OCI-LY3 (cell line): ENCODE measurements at regions not wholly inside any gene's neighbourhood (a gene's known extent, or its start where the extent isn't known, plus 50 kb on each side); places are given as distances from the start of the nearest gene placed in this dataset.
"Not testable (repeated sequence)": the region's sequence is repeated elsewhere in the genome, so short reads cannot be mapped to it uniquely, and the experiment has no call there.

ENCODE experiments used
- H2AFZ ChIP-seq: fragments of 200-600, 300-600 bp; shearing (Covaris generic); 2 replicates; pipeline ENCODE4 v1.6.0; 2014; ENCODE audit warnings: antibody characterized with exemption, low read depth, low read length
- H3K27ac ChIP-seq: fragments of 200-600, 300-600 bp; sonication (generic); 2 replicates; pipeline ENCODE4 v1.5.1; 2014; ENCODE audit warnings: mild to moderate bottlenecking, low read length, moderate library complexity, mixed read lengths
- H3K27me3 ChIP-seq: fragments of 200-600, 300-600 bp; sonication (generic); 2 replicates; pipeline ENCODE4 v1.6.1; 2014; ENCODE audit warnings: low read depth, low read length, mixed read lengths
- H3K36me3 ChIP-seq: fragments of 200-600, 300-600 bp; sonication (generic); replicated peaks from 2 replicates; pipeline ENCODE3; 2014; ENCODE audit warnings: low read depth, low read length, mixed read lengths
- H3K4me1 ChIP-seq: fragments of 300-600, 200-600 bp; sonication (generic); 2 replicates; pipeline ENCODE4 v1.6.1; 2014; ENCODE audit warnings: low read length, mixed read lengths
- H3K4me2 ChIP-seq: fragments of 200-600, 300-600 bp; sonication (generic); 2 replicates; pipeline ENCODE4 v1.6.1; 2014; ENCODE audit warnings: low read length, mixed read lengths
- H3K4me3 ChIP-seq: fragments of 300-600, 200-600 bp; sonication (generic); 2 replicates; pipeline ENCODE4 v1.5.1; 2014; ENCODE audit warnings: antibody characterized with exemption, mild to moderate bottlenecking, low read length, moderate library complexity
- H3K79me2 ChIP-seq: fragments of 300-600, 200-600 bp; shearing (Covaris generic); 2 replicates; pipeline ENCODE4 v1.6.1; 2014; ENCODE audit warnings: mild to moderate bottlenecking, low read length, mixed read lengths
- H3K9ac ChIP-seq: fragments of 300-600, 200-600 bp; shearing (Covaris generic); 2 replicates; pipeline ENCODE4 v1.6.0; 2014; ENCODE audit warnings: mild to moderate bottlenecking, low read length, moderate library complexity
- H3K9me3 ChIP-seq: fragments of 200-600, 300-600 bp; shearing (Covaris generic); 2 replicates; pipeline ENCODE4 v1.6.1; 2014; ENCODE audit warnings: low read length, mixed read lengths; ENCODE audit not compliant: insufficient read depth
- H4K20me1 ChIP-seq: fragments of 200-600, 300-600 bp; sonication (generic); 2 replicates; pipeline ENCODE4 v1.6.1; 2016; ENCODE audit warnings: low read length, mixed read lengths; ENCODE audit not compliant: insufficient read depth
- CTCF ChIP-seq: fragments of 200-600, 300-600 bp; sonication (generic); IDR thresholded peaks from 2 replicates; pipeline ENCODE4 v1.5.1; 2014; ENCODE audit warnings: antibody characterized with exemption, low read length, low read depth
- EZH2phosphoT487 ChIP-seq: fragments of 200-600 bp; shearing (Covaris generic); IDR thresholded peaks from 2 replicates; pipeline ENCODE4 v1.6.1; 2018; ENCODE audit warnings: antibody characterized with exemption, mixed run types, low read depth

GRCh38 chr2:123614596-123614995 is 410.5 kb upstream of the CNTNAP5 start:
- Histone ChIP-seq H2AFZ (no peak overlapping the region), H3K36me3 (no peaks in the 10 kb centered on the region), H3K4me2 (no peak overlapping the region), H3K79me2 (no peaks in the 10 kb centered on the region), H3K27me3 (no peaks in the 10 kb centered on the region), H3K9ac (no peak overlapping the region), H3K27ac (no peak overlapping the region), H3K4me3 (no peak overlapping the region), H3K4me1 (no peaks in the 10 kb centered on the region), H4K20me1 (no peaks in the 10 kb centered on the region), H3K9me3 (no peaks in the 10 kb centered on the region)
- TF ChIP-seq CTCF (no peak), EZH2phosphoT487 (no peak)

GRCh38 chr2:123618642-123619041 is 406.4 kb upstream of the CNTNAP5 start:
- not testable (repeated sequence) for H3K4me2 ChIP-seq, H3K27me3 ChIP-seq, H3K79me2 ChIP-seq, H3K27ac ChIP-seq, H3K9ac ChIP-seq, H3K4me1 ChIP-seq, H3K36me3 ChIP-seq, H4K20me1 ChIP-seq, H2AFZ ChIP-seq, H3K9me3 ChIP-seq, H3K4me3 ChIP-seq

- Histone ChIP-seq H3K9me3 (no peaks in the 10 kb centered on the region), H4K20me1 (no peaks in the 10 kb centered on the region)
Measured at GRCh38 chr2:123624816-123625215, 400.3 kb upstream of the CNTNAP5 start.

GRCh38 chr2:123636232-123636631 is 388.9 kb upstream of the CNTNAP5 start:
- H3K27ac ChIP-seq: no peak overlapping the region
- no peaks in the 10 kb centered on the region for H3K9me3 ChIP-seq
- no peak overlapping the region for H3K4me2 ChIP-seq
- TF ChIP-seq EZH2phosphoT487: no peak
- TF ChIP-seq CTCF: no peak
- H3K27me3 ChIP-seq: no peaks in the 10 kb centered on the region
- no peaks in the 10 kb centered on the region for H3K79me2 ChIP-seq
- no peaks in the 10 kb centered on the region for H4K20me1 ChIP-seq
- H3K4me1 ChIP-seq: no peaks in the 10 kb centered on the region
- H3K9ac ChIP-seq: no peak overlapping the region
- no peaks in the 10 kb centered on the region for H3K36me3 ChIP-seq
- no peak overlapping the region for H2AFZ ChIP-seq
- no peak overlapping the region for H3K4me3 ChIP-seq

More at GRCh38 chr2:123624816-123625215, 400.3 kb upstream of the CNTNAP5 start:
- H3K4me1 ChIP-seq: no peaks in the 10 kb centered on the region
- no peak overlapping the region for H2AFZ ChIP-seq
- no peak overlapping the region for H3K4me2 ChIP-seq
- H3K36me3 ChIP-seq: no peaks in the 10 kb centered on the region
- TF ChIP-seq CTCF: no peak
- no peak for TF ChIP-seq EZH2phosphoT487
- H3K9ac ChIP-seq: no peak overlapping the region
- H3K27me3 ChIP-seq: no peaks in the 10 kb centered on the region
- H3K27ac ChIP-seq: no peak overlapping the region
- H3K79me2 ChIP-seq: no peaks in the 10 kb centered on the region
- H3K4me3 ChIP-seq: no peak overlapping the region

GRCh38 chr2:123640685-123641335 is 384.3 kb upstream of the CNTNAP5 start:
- H3K9ac ChIP-seq: no peak overlapping the region
- no peaks in the 10 kb centered on the region for H3K36me3 ChIP-seq
- no peaks in the 10 kb centered on the region for H3K4me1 ChIP-seq
- H2AFZ ChIP-seq: no peak overlapping the region
- H4K20me1 ChIP-seq: no peaks in the 10 kb centered on the region
- TF ChIP-seq EZH2phosphoT487 (no peak), CTCF (no peak)
- no peak overlapping the region for H3K27ac ChIP-seq
- no peaks in the 10 kb centered on the region for H3K79me2 ChIP-seq
- no peak overlapping the region for H3K4me3 ChIP-seq
- no peaks in the 10 kb centered on the region for H3K27me3 ChIP-seq
- H3K9me3 ChIP-seq: no peaks in the 10 kb centered on the region
- no peak overlapping the region for H3K4me2 ChIP-seq
